HG03558 (cell line): ENCODE measurements at regions not wholly inside any gene's neighbourhood (a gene's known extent, or its start where the extent isn't known, plus 50 kb on each side); places are given as distances from the start of the nearest gene placed in this dataset.
"Not testable (repeated sequence)": the region's sequence is repeated elsewhere in the genome, so short reads cannot be mapped to it uniquely, and the experiment has no call there.

Experiments
- ATAC-seq: cut with Tn5 transposase; IDR thresholded peaks from one replicate; pipeline ENCODE4 v1.9.1; 2021; ENCODE audit warnings: moderate number of reproducible peaks; ENCODE audit not compliant: unreplicated experiment; ENCODE audit errors: extremely low read depth

DNA sequence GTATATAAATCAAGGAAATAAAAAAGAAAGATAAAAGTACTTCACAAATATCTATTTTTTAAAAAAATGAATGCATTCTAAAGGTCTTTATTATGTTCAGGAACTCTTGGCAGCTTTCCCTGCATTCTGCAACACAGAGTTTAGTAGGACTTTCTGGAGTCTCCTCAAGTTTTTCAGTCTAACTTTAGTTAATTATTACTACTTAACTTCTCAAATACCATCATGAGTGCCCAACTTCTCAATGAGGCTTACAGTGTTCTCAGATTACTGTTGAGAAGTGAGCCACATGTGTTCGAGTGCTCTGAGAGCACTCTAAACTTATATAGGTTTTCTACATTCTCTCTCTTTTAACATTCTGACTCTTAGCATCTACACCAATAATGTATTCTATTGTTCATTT, 1852.9 kb upstream of the PCDH10 start:
- ATAC-seq, result no peak

DNA sequence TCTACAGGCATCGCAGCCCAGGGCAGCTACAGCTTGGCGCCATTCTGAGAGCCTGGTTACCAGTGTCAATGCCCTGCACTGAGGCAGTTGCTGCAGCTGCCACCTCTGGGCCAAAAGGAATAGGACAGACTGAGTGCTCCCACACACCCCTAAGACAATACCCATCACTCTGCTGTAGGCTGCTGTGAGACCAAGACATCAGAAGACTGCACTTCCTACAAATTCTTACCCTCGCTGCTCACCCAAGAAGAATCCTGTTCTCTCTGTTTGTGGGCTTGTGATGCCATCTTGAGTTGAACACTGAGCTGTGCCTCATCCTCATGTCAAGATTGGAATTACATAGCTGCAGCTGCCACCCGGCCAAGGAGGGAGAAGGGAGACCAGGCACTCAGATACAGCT, 1847.0 kb upstream of the PCDH10 start:
- no peak for ATAC-seq

DNA sequence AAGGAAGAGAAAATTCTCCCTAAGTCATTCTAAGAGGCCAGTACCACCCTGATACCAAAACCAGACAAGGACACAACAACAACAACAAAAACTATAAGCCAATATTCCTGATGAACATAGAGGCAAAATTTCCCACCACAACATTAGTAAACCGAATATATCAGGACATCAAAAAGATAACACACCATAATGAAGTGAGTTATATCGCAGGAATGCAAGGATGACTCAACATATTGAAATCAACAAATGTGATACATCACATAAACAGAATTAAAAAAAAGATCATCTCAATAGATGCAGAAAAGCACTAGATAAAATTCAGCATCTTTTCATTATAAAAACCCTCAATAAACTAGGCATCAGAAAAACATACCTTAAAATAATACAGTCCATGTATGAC, 1844.4 kb upstream of the PCDH10 start:
- no peak for ATAC-seq

DNA sequence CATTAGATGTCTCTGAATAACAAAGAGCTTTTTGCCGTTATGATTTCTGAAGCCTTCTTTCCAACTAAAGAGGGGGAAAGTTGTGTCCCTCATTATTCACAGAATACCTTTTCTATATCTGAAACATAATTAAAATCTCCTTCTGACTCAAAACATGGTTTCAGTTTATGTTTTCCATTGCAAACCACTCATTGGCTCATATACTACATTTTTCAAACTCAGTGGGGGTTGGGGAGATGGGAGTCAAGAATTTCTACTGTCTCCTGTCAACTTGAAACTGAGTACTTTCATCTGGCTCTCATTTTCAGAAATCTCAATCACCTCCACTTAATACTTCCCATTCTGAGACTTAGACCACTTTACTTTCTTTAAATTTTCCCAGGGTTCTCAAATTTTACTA, 1839.5 kb upstream of the PCDH10 start:
- no peak for ATAC-seq

DNA sequence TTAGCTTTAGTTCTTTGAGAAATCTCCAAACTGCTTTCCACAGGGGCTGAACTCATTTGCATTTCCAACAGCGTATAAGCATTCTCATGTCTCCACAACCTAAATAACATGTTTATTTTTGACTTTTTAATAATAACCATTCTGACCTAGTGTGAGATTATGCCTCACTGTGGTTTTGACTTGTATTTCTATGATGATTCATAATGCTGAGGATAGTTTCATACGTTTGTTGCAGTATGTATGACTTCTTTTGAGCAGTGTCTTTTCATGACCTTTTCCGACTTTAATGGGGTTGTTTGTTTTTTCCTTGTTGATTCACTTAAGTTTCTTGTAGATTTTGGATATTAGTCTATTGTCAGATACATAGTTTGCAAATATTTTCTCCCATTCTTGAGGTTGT, 1833.0 kb upstream of the PCDH10 start:
- ATAC-seq, result no peak

DNA sequence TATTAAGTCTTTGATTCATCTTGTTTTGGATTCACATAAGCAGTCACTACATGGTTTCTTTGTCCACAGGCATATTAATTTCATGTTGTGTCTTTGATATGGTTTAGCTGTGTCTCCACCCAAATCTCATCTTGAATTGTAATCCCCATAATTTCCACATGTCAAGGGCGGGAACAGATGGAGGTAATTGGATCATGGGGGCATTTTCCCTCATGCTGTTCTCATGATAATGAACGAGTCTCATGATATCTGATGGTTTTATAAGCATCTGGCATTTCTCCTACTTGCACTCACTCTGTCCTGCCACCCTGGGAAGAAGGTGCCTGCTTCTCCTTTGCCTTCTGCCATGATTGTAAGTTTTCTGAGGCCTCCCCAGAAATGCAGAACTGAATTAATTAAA, 1811.2 kb upstream of the PCDH10 start:
- no peak for ATAC-seq

DNA sequence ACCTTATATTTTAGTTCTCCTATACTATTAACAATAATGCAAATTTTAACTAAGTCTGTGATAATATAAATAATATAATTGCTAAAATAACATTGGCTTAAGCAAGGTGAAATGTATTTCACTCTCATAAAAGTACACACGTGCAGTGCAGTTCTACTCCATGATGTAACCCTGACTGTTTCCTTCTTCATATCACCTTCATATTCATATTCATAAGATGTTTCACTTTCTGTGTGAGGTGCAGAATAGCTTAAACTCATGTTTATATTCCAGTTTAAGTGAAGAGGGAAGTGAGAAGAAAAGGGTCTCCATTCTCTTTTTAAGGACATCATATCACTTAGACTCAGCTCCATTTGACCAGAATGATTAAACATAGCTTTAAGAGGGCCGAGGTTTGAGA, 1810.0 kb upstream of the PCDH10 start:
- ATAC-seq, result no peak

DNA sequence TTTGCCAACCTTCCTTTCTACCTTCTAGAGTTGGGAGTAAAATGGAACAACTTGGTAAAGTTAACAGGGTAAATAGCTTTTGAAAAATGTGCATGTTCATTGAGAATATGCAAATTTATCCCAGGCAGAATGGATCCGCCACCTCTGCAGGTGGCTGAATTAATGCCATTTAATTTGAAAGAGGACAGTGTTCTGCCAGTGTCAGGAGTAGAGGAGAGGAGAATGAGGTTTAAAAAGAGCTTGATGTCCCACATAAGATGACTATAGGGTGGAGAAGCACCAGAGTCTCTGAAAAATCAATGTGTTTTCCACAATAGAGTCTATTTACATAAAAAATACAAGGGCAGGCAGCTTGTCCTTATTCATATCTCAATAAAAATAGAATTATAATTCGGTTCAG, 1804.3 kb upstream of the PCDH10 start:
- no peak for ATAC-seq

DNA sequence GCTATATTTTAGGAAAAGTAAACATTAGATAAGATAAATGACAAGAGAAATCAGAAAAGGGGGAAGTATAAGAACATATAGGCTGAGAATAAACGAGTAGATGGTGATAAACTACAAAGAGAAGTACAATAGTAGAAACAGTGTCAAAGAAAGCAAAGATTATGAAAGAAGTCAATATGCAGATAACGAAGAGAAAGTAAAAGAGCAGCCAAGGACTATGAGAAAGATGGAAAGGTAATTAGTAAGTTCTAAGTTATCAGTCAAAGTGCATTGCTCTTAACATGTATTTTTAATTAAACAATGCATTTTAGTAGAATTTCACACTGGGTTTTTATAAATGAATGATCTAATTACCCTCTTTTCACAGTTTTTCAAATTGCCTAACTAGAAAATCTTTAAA, 1801.3 kb upstream of the PCDH10 start:
- no peak for ATAC-seq

DNA sequence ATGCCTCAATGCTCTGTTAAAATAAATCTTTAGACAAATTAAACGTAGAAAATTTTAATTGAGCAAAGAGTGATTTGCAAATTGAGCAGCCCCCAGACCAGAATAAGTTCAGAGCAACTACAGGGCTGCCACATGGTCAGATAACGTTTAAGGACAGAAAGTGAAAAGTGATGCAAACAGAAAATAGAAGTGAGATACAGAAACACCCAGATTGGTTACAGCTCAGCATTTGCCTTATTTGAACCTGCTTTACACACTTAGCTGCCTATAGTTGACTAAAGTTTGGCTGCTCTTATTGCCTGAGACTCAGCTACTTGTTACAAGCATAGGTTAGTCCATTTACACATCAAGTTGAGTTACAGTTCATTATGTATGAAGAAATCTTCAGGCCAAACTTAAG, 1800.8 kb upstream of the PCDH10 start:
- peak; percentile 87 for ATAC-seq

DNA sequence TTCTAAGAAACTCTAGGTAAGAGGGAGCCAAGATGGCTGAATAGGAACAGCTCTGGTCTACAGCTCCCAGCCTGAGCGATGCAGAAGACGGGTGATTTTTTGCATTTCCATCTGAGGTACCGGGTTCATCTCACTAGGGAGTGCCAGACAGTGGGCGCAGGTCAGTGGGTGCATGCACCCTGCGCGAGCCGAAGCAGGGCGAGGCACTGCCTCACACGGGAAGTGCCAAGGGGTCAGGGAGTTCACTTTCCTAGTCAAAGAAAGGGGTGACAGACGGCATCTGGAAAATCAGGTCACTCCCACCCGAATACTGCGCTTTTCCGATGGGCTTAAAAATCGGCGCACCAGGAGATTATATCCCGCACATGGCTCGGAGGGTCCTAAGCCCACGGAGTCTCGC, 1796.7 kb upstream of the PCDH10 start:
- not testable (repeated sequence) for ATAC-seq

DNA sequence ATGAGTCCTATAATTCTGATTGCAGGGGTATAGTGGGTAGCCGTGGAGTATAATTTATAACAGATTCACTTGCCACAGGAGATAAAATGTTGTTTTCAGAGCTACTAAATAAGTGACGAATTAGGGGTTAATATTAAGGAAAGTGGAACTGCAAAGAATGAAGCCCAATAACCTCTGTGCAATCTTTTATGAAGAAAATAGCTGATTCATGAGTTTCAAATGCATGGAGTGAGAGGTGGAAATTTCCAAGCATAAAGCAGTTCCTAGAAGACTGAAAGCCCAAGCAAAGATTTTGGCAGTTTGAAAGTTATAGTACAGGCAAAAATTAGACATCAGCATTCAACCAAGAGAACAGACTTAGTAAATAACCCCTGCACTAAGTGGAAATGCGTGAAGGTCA, 1782.4 kb upstream of the PCDH10 start:
- ATAC-seq, result no peak

DNA sequence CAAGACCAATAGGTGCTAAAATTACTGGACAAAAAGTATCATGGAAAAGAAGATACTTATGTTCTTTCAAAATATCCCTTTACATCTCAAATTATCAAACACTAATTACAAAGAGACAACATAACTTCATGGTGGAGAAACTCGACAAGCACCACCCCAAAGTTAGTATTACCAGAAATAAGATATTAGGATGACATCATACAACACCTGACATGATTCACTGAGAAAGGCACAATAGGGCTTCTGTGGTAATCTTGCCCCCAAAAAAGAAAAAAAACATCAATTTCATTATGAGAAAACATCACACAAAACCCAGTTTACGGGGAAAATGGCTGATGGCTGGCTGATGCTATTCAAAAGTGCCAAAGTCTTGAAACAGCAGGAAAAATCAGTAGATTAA, 1781.7 kb upstream of the PCDH10 start:
- ATAC-seq, result no peak

DNA sequence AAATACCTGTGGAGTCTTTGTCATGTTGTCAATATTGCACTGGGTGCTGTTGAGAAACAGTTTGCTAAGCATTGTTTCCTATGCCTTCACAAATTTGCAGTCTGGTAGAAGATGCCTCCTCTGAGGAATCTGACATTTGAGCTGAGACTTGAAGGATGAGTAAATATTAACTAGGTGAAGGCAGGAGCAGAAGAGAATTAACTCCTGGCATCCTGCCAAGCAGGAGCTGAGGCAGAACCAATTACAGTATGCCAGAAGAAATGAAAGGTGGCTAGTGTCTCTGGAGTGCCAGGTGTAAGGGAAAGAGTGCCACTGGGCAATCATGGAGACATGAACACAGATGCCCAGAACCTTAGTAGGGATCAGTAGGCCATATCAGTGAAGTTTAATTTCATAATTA, 1778.2 kb upstream of the PCDH10 start:
- no peak for ATAC-seq

DNA sequence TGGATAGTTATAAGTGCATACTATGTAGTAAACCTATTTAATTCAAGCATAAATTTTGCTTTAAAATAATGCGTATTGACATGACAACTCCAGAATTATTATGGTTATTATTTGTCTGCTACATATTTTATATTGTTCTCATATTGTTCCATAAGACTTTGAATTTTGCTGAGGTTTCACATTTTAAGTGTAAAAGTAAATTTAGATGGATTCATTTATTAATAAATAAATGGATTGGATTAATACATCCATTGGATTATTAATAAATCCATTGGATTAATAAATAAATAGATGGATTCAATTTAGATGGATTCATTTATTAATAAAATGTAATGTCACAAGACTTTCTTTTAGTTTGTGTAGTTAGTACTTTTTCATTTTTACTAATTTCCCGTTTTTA, 1768.0 kb upstream of the PCDH10 start:
- no peak for ATAC-seq

DNA sequence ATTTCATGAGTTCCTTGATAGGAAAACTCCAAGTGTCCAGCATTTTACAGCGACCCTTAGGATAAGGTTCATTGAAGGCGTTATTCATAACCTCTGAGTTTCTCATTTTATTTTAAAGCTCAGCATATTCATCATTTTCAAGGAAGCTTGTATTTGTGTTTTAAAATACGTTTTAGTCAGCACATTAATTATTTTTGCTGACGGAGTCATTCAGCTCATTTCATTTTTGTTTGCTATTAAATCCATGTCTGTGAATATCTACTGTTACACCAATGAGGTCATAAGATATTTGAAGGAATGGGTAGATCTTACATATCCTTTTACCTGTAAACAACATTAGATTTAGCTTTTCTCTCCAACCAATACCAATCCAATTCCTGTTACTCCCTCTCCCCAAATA, 1766.3 kb upstream of the PCDH10 start:
- no peak for ATAC-seq

DNA sequence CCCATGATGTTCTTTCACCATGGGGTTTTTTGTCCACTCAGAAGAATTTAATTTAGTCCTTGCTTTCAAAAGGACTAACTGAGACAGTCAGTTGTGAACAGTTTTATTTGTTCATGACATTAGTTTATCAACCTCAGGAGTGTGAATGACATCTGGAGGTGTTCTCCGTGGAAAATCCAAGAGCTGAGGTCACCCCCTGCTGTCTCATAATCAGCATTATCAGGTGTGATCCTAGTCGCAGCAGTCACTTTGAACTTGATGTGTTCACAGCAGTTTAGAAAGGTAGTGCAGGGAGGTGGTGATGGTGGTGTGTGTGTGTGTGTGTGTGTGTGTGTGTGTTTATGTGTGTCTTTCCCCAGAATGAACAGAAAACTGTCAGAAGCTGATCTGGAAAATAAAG, 1760.8 kb upstream of the PCDH10 start:
- ATAC-seq, result no peak

DNA sequence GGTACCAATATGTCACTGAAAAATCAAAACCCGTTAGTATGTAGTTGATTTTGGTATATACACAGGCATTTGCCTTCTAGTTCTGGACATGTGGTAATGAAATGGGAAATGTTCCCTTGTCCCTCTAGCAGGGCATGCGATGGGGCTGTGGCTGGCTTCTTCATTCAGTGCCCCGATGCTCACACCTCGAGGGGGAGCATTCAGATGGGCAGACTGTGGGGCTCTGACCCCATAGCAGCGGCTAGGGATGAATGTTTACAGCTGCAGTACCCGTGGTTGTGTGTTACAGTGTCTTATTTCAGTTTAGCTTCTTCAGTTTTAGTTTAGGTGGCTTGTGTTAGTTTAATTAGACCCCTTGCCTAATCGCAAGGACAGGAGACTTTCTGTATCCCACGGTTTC, 1741.0 kb upstream of the PCDH10 start:
- no peak for ATAC-seq

DNA sequence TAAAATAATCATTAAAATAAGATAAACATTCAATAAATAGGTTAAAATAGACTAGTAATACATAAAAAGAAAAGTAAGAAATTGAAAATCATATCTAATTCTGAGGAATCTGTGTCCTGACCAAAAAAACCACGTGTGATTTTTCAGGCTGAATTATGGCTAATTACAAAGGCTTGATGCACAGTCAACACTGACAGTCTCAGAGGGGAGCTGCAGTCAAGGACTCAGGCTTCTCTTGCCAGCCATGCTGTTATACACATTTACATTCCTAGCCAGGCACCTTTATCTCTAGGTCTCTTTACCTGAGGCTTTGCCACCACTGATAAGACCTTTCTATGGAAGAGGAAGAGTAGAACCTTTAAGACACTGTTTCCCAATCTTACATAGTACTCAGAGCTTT, 1737.7 kb upstream of the PCDH10 start:
- no peak for ATAC-seq

DNA sequence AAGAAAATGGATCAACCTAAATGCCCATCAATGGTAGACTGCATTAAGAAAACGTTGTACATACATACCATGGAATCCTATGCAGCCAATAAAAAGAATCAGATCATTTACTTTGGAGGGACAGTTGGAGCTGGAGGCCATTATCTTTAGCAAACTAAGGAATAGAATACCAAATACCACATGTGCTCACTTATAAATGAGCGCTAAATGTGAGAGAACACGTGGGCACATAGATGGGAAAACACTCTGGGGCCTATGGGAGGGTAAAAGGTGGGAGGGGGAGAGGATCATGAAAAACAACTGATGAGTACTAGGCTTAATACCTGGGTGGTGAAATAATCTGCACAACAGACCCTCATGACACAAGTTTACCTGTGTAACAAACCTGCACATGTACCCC, 1729.9 kb upstream of the PCDH10 start:
- ATAC-seq, result no peak

DNA sequence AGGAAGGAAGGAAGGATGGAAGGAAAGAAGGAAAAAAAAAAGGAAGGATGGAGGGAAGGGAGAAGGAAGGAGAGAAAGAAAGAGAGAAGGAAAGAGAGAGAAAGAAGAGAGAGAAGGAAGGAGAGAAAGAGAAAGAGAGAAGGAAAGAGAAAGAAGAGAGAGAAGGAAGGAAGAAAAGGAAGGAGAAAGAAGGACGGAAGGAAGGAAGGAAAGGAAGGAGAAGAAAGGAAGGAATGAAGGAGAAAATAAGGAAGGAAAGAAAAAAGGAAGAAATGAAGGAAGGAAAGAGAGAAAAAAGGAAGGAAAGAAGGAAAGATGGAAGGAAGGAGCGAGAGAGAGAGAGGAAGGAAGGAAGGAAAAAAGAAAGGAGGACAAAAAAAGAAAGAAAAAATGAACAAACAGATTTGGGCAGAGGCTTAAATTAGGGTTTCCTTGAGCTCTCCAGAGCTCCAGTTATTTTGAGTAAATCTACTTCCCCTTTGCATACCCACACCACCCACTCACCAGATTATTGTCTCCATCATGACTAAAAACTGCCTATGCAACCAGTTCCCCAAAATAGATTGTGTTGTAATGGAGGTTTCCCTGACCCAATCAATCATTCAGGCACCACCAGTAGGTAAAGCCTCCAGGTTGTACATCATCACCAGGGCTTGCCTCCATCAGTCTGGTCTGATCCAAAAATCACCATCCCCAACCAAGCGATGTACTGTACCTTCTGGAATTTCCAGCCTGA, 1722.9 kb upstream of the PCDH10 start:
- no peak for ATAC-seq

DNA sequence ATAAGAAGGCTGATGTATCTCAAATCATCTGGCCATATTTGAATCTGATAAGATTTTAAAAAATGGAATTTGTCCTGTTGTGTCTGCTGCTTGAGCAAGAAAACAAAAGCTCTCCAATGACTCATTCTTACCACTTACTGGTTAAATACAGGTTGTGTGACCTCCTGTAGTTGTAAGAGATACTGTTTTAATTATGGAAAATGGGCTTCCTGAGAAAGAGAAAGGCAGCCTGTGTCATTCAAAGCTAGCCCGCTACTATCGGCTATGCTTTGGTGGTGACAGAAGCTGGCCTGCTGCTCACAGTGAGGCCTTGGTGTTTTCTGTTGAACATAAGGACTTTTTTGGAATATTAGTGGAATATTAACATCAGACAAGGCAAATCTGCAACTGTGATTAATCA, 1722.1 kb upstream of the PCDH10 start:
- ATAC-seq, result no peak

DNA sequence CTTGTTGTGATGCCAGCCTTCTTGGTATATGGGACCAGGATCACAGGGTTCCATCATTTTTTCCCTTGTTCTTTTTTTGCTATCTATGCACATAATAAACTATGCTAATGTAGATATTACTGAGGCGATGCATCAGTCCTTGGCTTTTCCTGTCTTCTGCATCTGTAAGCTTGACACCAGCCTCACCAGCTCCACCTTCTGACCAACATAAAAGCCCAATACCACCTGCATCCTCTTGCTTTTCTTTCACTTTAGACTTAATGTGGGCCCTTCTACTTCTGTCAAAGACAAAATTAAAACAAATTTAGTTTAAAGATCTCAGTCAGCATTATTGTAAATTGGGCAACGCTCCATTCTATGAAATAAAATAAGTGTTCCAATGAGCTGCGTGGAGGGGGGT, 1718.8 kb upstream of the PCDH10 start:
- ATAC-seq, result no peak
